SK-N-SH (cell line): ENCODE measurements at regions not wholly inside any gene's neighbourhood (a gene's known extent, or its start where the extent isn't known, plus 50 kb on each side); places are given as distances from the start of the nearest gene placed in this dataset.

Experiments
- CTCF ChIP-seq: fragments of 200-600 bp; sonication (generic); IDR thresholded peaks from 2 replicates; pipeline ENCODE4 v1.6.1; 2017; ENCODE audit warnings: antibody characterized with exemption, mild to moderate bottlenecking, moderate library complexity
- FOXJ3 ChIP-seq: sonication (generic); formaldehyde crosslinking; IDR thresholded peaks from 2 replicates; pipeline ENCODE4 v1.5.1; 2020; ENCODE audit warnings: mild to moderate bottlenecking, missing genetic modification reagents
- JUND ChIP-seq: IDR thresholded peaks from 2 replicates; pipeline ENCODE4 v1.4.0; 2012
- MXI1 ChIP-seq: IDR thresholded peaks from 2 replicates; pipeline ENCODE4 v1.6.1; 2012; ENCODE audit warnings: mild to moderate bottlenecking, low read depth, low read length, improper control_type of control experiment
- NFIC ChIP-seq: IDR thresholded peaks from 2 replicates; pipeline ENCODE4 v1.4.0; 2012; ENCODE audit warnings: borderline replicate concordance
- POLR2AphosphoS5 ChIP-seq: IDR thresholded peaks from 2 replicates; pipeline ENCODE4 v1.6.1; 2012; ENCODE audit warnings: low read depth, low read length
- REST ChIP-seq: IDR thresholded peaks from 2 replicates; pipeline ENCODE4 v1.6.1; 2012; ENCODE audit warnings: mild to moderate bottlenecking, low read depth, low read length, moderate library complexity
- TCF12 ChIP-seq: IDR thresholded peaks from 2 replicates; pipeline ENCODE4 v1.4.0; 2012

GRCh38 chr12:126496201-126496600 lies 1431.0 kb downstream of the AACS start:
- TF ChIP-seq FOXJ3 (CRISPR knock-in tag): no peak
- TF ChIP-seq REST: no peak
- TF ChIP-seq CTCF: no peak
- no peak for TF ChIP-seq NFIC
- TF ChIP-seq JUND: no peak
- no peak for TF ChIP-seq POLR2AphosphoS5
- no peak for TF ChIP-seq TCF12
- no peak for TF ChIP-seq MXI1
